SH-SY5Y (cell line): ENCODE measurements at regions not wholly inside any gene's neighbourhood (a gene's known extent, or its start where the extent isn't known, plus 50 kb on each side); places are given as distances from the start of the nearest gene placed in this dataset.

Experiments used
- GATA2 ChIP-seq: IDR thresholded peaks from 2 replicates; pipeline ENCODE4 v1.6.1; 2011; ENCODE audit warnings: mild to moderate bottlenecking, low read depth, low read length
- GATA3 ChIP-seq: IDR thresholded peaks from 2 replicates; pipeline ENCODE4 v1.6.1; 2011; ENCODE audit warnings: low read depth, mild to moderate bottlenecking, low read length, moderate library complexity

- TF ChIP-seq GATA3 (no peak), GATA2 (no peak)
Measured at GRCh38 chr15:31977138-31977537, 53.2 kb upstream of the CHRNA7 start.

- TF ChIP-seq GATA2 (no peak; the same call in 1 of the 2 replicates), GATA3 (no peak)
Measured at GRCh38 chr15:31977812-31978661, 52.3 kb upstream of the CHRNA7 start.
